HG03342 (cell line): ENCODE measurements at regions not wholly inside any gene's neighbourhood (a gene's known extent, or its start where the extent isn't known, plus 50 kb on each side); places are given as distances from the start of the nearest gene placed in this dataset.

Experiments used
- ATAC-seq: cut with Tn5 transposase; IDR thresholded peaks from one replicate; pipeline ENCODE4 v1.9.1; 2021; ENCODE audit warnings: mild to moderate bottlenecking, moderate library complexity; ENCODE audit not compliant: unreplicated experiment

DNA sequence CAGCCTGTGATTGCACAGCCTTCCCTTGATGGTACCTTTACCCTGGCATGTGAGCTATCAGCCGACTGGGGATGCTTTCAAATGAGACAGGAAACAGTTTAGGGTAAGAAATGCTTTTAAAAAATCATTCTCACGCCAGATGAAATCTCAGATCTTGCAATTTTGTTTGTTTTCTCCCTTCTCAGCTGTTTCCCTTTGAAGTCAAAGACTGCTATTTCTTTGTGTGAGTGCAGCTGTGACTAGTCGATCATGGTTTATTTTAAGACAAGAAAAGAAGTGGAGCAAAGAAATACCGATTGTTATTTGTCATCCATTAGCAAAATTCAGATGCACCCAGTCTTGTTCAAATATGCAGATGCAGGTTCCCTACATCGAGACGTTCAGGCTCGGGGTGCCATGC is 489.7 kb downstream of the QKI start:
- ATAC-seq, result no peak

GRCh38 chr6:163903541-163903940 is 489.0 kb downstream of the QKI start:
- ATAC-seq, result no peak

DNA sequence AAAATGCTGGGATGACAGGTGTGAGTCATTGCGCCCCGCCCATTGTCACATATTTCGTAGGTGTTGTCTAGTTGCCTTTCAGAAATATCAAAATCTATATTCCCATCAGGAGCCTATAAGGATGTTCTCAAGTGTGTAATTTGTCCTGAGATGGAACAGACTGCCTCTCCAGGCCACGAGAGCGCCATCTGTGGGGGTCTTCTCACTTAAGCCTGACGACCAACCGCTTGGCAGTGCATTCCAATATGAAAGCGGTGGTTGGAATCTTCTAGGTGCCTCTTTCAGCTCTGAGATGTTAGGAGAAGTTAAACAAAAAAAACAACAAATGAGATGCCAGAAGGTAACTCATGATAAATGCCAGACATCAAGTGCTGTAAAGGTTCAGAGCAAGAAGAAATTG is 488.5 kb downstream of the QKI start:
- no peak for ATAC-seq

- no peak for ATAC-seq
Observed at GRCh38 chr6:163901681-163902080, 487.2 kb downstream of the QKI start.

DNA sequence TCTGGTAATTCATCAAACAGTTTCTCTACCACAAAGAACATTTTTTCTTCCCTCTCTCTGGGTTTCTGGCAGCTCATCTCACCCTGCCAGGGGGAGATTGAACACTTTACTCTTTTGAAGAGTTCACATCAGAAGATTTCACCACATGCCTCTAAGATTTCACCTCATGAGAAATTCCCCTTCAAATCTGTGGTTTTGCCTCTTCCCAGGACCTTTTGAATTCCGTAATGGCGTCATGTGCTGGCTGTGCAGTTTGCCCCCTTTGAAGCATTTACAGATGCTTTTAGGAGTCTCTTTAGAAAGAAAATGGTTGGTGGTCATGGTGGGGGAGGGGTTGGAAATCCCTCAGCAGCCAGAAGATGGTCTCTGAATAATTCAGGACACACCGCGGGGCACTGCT is 486.1 kb downstream of the QKI start:
- ATAC-seq, result no peak

DNA sequence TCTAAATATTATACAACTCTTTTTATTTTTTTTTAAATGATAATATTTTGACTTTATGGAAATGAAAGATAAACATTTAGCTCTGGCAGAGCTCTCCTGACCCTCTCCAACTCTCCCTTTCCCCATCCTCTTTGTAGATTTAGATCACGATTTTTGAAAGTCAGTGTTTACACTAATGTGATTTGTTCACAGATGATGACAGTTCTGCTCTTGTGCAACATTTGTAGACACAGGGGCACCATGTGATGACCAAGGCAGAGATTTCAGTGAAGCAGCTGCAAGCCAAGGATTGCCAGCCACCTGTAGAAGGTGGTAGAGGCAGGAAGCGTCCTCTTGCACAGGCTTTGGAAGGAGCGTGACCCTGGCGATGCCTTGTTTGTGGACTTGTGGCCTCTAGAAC is 483.2 kb downstream of the QKI start:
- ATAC-seq, result no peak

DNA sequence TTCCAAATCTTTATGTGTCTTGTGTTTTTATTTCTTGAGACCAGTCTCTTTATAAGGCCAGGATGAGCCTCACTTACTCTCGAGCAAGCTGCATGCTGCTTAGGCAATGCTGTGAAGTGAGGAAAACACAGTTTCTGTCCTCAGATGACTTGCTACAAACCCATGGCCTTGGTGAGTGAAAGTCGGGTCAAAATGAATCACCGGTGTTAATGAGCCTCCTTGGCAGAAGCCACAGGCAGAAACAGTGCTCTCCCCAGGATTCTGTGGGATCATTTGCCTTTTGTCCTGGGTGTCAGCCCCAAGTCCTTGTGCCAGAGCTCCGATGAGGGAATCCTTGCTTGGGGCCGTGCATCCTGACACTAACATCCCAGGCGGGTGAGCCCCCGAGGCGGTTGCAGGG is 482.5 kb downstream of the QKI start:
- no peak for ATAC-seq

DNA sequence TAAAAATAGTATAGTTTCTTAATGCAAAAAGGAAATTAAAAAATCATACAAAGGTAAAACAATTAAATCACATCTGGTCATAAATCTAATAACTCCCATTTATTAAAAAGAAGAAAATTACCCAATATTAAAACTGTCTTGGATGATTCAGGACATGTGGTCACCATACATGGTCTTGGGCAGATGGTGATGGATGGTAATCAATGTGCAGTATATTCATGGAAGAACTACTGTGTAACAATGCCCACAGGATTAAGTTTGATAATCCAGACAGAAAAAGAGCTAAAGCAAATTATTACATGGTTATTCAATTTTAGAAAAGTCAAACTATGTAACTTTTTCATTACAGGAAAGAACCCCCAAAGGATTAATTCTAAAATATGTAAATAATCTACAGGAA is 480.6 kb downstream of the QKI start:
- no peak for ATAC-seq

GRCh38 chr6:163893609-163894189 is 479.2 kb downstream of the QKI start:
- no peak for ATAC-seq

DNA sequence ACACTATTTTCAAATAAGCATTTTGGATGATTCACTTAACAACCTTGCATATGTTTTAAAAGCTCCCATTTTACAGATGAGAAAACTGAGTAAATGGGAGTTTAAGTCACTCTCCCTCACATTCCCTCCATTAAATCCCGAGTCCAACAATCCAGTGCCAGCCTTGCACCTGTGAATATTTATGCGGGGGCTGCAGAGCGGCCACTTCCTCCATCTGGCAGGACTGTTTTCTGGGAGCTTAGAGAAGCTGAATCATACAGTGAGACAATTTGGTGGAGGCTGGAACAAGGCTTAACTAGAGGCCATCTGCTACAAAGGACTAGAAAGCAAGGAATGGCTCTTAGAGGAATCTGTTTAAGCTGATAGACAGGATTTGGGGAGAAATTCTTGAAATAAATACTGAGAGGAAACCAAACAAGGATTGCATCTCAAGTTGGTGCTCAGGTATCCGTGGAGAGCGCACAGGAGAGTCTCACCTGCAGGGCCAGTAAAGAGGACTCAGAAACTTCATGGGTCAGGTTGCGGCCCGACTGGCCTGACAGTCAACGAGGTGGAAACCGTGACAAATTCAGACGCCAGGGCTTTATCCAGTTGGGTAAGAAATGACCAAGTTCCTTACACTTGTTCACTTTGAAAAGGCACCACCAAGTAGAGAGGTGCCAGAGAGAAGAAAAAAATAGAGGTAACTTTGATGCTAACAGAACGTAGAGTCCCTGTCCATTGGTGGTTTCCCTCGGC is 478.5 kb downstream of the QKI start:
- ATAC-seq, result no peak

GRCh38 chr6:163889904-163890514 is 475.5 kb downstream of the QKI start:
- ATAC-seq, result no peak

DNA sequence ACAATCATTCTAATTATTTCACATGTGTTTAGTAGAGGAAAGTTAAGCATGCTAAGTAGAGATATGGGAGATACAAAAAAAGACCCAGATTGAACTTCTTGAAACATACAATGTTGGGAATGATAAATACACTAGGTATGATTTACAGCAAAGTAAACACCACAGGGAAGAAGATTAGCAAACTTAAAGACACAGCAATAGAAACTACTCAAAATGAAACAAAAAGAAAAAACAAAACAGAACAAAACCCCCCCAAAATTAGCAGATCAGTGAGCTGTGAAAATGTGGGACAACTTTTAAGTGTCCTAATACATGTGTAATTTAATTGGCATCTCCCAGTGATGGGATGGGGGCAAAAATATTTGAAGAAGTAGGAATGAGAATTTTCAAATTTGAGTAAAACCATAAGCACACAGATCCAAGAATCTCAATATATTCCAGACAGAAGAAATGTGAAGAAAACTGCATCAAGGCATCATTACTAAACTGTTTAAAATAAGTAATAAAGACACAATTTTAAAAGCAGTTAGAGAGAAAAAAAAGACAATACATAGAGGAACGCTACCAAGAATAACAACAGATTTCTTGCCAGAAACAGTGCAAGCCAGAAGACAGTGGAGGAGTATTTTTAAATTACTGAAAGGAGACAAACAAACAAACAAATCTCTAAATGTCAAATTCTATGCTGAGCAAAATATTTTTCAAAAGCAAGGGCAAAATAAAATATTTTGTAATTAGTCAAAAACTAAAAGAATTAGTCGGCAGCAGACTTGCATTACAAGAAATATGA is 473.7 kb downstream of the QKI start:
- ATAC-seq, result peak; percentile 64

DNA sequence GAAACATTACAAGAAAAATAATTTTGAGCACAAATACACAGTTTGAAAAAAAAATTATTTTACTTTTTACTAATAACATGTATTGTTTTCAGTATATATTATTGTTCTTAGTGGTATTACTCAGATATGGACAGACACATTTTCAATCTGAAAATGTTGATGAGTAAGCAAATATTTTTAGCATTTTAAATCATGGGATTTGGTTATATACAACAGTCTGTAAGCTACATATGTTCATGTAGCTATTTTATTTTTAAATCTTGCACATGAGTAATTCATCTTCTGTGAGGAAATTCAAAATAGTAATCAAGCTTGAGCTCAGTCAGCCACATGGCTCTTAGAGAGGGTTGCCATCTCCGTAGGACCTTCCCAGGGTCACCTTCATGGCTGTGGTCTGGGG is 471.9 kb downstream of the QKI start:
- no peak for ATAC-seq

GRCh38 chr6:163883984-163884383 is 469.5 kb downstream of the QKI start:
- ATAC-seq, result no peak

GRCh38 chr6:163878698-163879097 is 464.2 kb downstream of the QKI start:
- no peak for ATAC-seq

- no peak for ATAC-seq
Observed at GRCh38 chr6:163877877-163878639, 463.5 kb downstream of the QKI start.

- no peak for ATAC-seq
Observed at GRCh38 chr6:163876391-163876790, 461.9 kb downstream of the QKI start.

- no peak for ATAC-seq
Observed at GRCh38 chr6:163874784-163875183, 460.3 kb downstream of the QKI start.

DNA sequence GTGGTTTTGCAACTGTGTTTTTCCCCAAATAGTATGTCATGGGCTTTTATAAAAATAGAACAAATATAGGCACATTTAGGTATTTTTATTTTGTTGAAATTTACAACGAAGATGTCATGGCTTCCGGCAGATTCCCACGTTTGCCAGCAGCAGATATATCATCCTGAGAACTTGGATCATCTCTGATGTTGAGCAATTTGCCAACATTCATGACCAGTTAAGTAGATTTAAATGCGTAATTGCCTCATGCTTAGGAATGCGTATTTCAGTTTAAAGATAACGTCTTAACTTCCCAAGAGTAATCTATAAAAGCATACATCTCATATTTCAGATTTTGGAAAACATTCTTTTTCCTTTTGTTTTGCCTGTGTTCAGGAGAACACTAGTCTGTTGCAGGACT is 457.8 kb downstream of the QKI start:
- ATAC-seq, result no peak

DNA sequence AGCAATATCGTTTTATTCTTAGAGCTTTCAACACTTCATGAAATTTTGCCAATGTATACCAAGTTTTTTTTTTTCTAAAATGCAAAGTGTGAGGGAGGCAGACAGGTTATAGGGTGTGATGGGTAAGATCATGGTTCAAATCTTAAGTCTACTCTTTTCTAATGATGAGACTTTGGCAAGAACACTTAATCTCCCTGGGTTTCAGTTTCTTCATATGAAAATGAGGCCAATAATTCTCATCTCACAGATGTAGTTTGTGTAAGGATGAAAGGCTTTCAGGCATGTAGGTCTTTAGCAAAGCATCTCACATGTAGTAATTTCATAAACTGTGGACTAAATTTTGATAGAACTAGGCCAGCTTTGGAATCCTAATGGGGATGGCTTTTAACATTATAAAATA is 457.1 kb downstream of the QKI start:
- ATAC-seq, result no peak
